HG02970 (cell line): ENCODE measurements at regions not wholly inside any gene's neighbourhood (a gene's known extent, or its start where the extent isn't known, plus 50 kb on each side); places are given as distances from the start of the nearest gene placed in this dataset.

Experiments used
- ATAC-seq: cut with Tn5 transposase; IDR thresholded peaks from one replicate; pipeline ENCODE4 v1.9.1; 2021; ENCODE audit warnings: mild to moderate bottlenecking, moderate library complexity, moderate number of reproducible peaks; ENCODE audit not compliant: unreplicated experiment, low FRiP score

GRCh38 chr3:151935446-151935845 is 62.0 kb downstream of the SUCNR1 start:
- no peak for ATAC-seq

GRCh38 chr3:151940481-151940880 is 67.0 kb downstream of the SUCNR1 start:
- no peak for ATAC-seq

- ATAC-seq: no peak
Observed at GRCh38 chr3:151943539-151943938, 70.1 kb downstream of the SUCNR1 start.

- no peak for ATAC-seq
Observed at GRCh38 chr3:151944356-151944755, 70.9 kb downstream of the SUCNR1 start.

- no peak for ATAC-seq
Observed at GRCh38 chr3:151946606-151947005, 73.2 kb downstream of the SUCNR1 start.

- ATAC-seq: no peak
Observed at GRCh38 chr3:151949706-151950105, 76.3 kb downstream of the SUCNR1 start.

GRCh38 chr3:151955356-151955755 is 81.9 kb downstream of the SUCNR1 start:
- ATAC-seq: no peak

GRCh38 chr3:151960961-151961580 is 87.6 kb downstream of the SUCNR1 start:
- no peak for ATAC-seq

- ATAC-seq: no peak
Observed at GRCh38 chr3:151962352-151962751, 88.9 kb downstream of the SUCNR1 start.

- no peak for ATAC-seq
Observed at GRCh38 chr3:151962912-151963311, 89.5 kb downstream of the SUCNR1 start.

- no peak for ATAC-seq
Observed at GRCh38 chr3:151964743-151965142, 91.3 kb downstream of the SUCNR1 start.

- no peak for ATAC-seq
Observed at GRCh38 chr3:151969026-151969642, 95.7 kb downstream of the SUCNR1 start.

- ATAC-seq: no peak
Observed at GRCh38 chr3:151971814-151972579, 98.6 kb downstream of the SUCNR1 start.

- no peak for ATAC-seq
Observed at GRCh38 chr3:151974067-151974466, 100.6 kb downstream of the SUCNR1 start.

GRCh38 chr3:151976211-151977050 is 103.0 kb downstream of the SUCNR1 start:
- ATAC-seq: no peak

- ATAC-seq: no peak
Observed at GRCh38 chr3:151979906-151980305, 106.5 kb downstream of the SUCNR1 start.

GRCh38 chr3:151983538-151983937 is 110.1 kb downstream of the SUCNR1 start:
- no peak for ATAC-seq

GRCh38 chr3:151985787-151986430 is 112.5 kb downstream of the SUCNR1 start:
- ATAC-seq: no peak

- no peak for ATAC-seq
Observed at GRCh38 chr3:151987893-151988292, 114.5 kb downstream of the SUCNR1 start.

GRCh38 chr3:151989621-151990020 is 116.2 kb downstream of the SUCNR1 start:
- no peak for ATAC-seq
